DMS79 (cell line): ENCODE measurements at regions not wholly inside any gene's neighbourhood (a gene's known extent, or its start where the extent isn't known, plus 50 kb on each side); places are given as distances from the start of the nearest gene placed in this dataset.

Experiments
- DNase-seq: peaks from one replicate; lab custom pipeline; 2025; lab: John Stamatoyannopoulos, UW

DNA sequence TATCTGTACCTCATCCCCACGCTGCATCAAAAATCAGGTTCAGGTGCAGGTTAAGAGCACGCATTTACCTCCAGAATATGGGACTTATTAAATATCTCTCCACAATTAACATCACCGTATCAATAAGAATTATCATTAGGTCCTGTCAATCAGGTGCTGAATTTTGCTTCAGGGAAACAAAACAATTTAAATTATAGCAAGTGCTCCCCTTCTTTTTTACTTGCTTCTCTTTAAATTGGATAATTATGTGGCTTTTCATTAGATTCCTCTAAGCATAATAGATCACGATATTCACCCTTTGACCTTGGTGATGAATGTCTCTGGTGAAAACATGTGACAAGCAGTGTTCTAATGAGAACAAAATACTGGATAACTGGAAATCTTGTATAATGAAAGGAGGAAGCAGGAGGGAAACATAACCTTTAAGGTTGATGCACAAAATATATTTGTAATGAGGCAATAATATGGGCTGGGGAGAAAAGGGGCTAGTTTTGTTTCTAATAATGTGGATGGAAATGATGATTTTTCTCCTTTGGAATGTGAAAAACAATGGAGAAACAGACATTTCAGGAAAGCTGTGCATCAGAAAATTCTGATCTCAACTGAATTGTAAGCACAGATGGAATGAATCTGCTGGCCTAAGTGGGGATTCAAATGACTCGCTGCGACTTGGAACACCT is 166.9 kb downstream of the SNX10 start:
- DNase-seq = no peak

GRCh38 chr7:26459540-26460193 is 168.0 kb downstream of the SNX10 start:
- peak; percentile 51 for DNase-seq

- DNase-seq = no peak
Measured at GRCh38 chr7:26460351-26461085, 168.9 kb downstream of the SNX10 start.

DNA sequence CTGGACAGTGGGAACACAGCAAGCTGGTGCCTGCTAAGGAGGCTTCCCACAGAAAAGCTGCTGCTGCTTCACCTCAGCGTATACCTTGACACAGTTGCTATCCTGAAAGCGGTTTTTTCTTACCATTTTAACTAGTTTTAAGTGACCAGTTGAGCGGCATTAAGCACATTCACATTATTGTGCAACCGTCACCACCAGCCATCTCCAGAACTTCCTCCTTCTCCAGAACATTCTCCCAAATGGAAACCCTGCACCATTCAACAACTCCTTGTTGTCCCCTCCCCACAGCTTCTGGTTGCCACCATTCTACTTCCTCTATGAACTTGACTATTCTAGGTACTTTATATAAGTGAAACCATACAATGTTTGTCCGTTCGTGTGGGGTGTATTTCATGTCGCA is 169.9 kb downstream of the SNX10 start:
- DNase-seq = no peak

GRCh38 chr7:26466007-26466406 is 174.3 kb downstream of the SNX10 start:
- DNase-seq = no peak

GRCh38 chr7:26467104-26467503 is 175.4 kb downstream of the SNX10 start:
- no peak for DNase-seq

DNA sequence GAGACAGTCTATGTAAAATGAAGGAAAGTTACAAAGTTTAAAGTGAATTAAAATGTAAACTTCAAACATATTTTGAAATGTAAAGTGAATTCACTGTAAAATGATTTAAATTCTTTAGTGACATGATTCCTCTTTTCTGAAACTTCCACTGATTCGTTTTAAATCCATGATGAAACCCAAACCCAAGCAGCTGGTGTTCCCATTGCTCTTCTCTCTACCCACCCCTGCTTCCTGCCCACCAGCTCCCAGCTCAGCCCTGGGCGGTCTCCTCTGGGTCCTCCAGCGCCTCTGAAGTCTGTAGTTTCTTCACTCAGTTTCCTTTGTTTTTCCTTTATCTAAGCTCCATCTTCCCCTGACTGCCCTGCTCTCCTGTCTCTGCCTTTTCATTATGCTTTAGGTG is 175.9 kb downstream of the SNX10 start:
- DNase-seq = no peak

DNA sequence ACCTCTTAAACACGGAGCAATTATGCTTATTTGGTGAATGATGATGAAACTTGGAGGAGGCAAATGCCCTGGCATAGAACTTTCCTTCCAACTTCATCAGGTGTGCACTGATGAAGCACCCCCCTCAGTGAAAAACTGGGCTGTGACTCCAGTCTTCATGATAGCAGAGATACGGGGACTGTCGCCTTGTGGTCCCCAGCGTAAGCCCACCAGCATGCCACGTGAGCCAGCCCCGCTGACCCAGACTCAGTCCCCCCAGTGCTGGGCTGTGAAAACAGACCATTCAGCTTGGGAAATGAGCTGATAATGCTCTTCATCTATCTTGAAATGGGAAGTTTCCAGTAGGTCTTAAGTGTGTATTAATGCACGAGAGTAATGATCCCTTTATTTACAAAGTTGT is 177.0 kb downstream of the SNX10 start:
- DNase-seq = no peak

DNA sequence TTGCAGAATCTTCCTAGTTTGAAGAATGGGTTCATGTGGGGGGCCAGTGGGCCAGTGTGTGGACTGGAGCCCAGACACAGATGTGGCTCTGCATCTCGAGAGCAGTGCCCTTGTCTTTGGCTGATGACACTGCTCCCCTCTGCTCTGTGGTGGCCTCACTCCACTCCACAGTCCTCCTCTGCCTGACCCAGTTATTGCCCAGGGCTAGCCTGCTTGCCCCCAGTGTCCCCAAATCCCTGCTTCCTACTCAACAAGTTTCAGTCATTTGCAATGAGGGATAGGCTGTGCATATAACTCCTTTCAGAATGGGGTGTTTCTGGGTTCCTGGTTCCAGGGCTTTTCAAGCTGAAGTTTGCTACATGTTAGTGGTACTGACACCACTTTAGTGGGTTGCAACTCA is 177.5 kb downstream of the SNX10 start:
- no peak for DNase-seq

- DNase-seq = no peak
Measured at GRCh38 chr7:26470691-26471090, 179.0 kb downstream of the SNX10 start.

GRCh38 chr7:26471306-26472075 is 179.8 kb downstream of the SNX10 start:
- no peak for DNase-seq

DNA sequence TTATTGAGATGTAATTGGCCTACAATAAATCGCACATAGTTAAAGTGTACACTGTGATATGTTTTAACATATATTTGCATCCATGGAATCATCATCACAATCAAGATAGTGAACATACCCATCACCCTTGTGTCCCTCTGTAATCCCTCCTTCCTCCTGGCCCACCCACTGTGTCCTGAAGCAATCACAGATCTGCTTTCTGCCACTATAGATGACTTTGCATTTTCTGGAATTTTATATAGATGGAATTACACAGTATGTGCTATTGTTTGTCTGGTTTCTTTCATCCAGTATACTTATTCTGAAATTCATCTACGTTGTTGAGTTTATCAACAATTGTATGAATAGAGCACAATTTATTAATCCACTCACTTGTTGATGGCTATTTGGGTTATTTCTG is 181.3 kb downstream of the SNX10 start:
- DNase-seq = no peak

GRCh38 chr7:26476271-26476670 is 184.6 kb downstream of the SNX10 start:
- no peak for DNase-seq

DNA sequence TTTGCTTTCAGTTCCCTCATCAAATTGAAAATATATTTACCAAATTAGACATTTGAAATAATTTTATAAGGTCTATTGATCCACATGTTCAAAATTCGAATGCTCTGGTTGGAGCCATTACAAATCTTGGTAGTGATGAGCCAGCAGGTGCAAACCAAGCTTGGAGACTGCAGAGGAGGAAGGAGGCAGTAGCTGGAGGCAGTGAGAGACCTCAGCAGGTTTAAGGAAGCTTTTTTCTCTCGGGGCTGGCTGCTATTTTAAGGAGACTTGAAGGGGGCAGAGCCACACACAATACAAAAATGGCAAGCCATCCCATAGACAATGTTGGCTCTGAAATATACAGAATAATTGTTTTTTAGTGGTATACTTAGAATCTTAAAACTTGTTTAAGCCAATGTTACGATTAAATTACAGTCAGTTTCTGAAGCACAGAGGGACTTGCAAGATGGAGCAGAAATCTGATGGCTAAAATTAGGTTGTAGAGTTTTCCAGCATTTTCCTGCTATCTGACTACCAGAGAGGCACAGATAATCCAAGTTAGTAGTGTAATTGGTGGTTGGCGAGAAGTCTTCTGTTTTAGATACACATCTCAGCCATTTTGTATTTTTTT is 185.8 kb downstream of the SNX10 start:
- no peak for DNase-seq

GRCh38 chr7:26478550-26478949 is 186.9 kb downstream of the SNX10 start:
- DNase-seq = no peak

DNA sequence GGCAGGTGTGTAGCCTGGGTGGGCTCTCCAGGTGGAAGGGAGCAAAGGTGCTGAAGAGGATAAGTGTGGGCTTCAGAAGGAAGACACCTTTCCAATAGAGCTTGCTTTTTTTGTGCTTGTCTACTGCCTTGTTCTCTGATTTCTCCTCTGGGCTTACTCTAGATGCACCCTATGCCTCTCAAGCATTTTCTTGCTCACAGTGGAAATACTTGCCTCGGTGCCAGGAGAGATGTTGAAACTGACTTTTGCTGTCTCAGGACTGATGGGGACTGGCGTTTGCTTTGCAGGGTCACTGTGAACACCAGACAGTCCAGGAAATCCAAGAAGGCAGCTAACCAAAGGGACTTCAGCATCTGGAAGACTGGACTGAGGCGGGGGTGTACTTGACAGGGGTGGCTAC is 187.9 kb downstream of the SNX10 start:
- DNase-seq = no peak

- no peak for DNase-seq
Measured at GRCh38 chr7:26480156-26480555, 188.5 kb downstream of the SNX10 start.

- DNase-seq = no peak
Measured at GRCh38 chr7:26482927-26483326, 191.3 kb downstream of the SNX10 start.

GRCh38 chr7:26483843-26484242 is 192.2 kb downstream of the SNX10 start:
- DNase-seq = no peak

- no peak for DNase-seq
Measured at GRCh38 chr7:26485367-26485934, 193.8 kb downstream of the SNX10 start.

GRCh38 chr7:26486153-26486552 is 194.5 kb downstream of the SNX10 start:
- no peak for DNase-seq
